ENCODE measurements at regions not wholly inside any gene's neighbourhood (a gene's known extent, or its start where the extent isn't known, plus 50 kb on each side); places are given as distances from the start of the nearest gene placed in this dataset.

- intact Hi-C loops (cut with micrococcal nuclease) = no loop called here
These were observed 150.3 kb upstream of the SPRY4 start for GRCh38 chr5:142475102-142475513.

- intact Hi-C loops (cut with micrococcal nuclease) = no loop called here
These were observed 149.7 kb upstream of the SPRY4 start for GRCh38 chr5:142474431-142475094.

DNA sequence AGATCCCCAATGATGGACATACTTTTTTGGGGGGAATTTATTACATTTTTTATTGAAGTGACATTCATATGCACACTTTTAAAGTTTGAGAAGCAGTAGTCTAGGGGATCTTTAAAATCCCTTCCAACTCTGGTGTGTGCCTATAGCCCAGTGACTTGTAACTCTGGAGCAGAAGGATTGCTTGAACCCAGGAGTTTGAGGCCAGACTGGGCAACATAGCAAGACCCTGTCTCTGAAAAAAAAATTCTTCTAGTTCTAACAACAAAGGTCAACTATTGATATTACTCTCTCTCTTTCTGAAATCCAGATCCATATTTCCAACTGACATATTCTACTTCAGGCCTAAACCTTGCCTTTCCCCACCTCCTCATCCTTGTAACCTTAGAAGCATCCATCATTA, 148.2 kb upstream of the SPRY4 start:
- intact Hi-C loops (cut with micrococcal nuclease) = loop anchor here (2.0 kb wide), 1 partner anchor 40 kb away; no protein-coding TSS in a partner anchor

- intact Hi-C loops (cut with micrococcal nuclease) = loop anchor here (2.0 kb wide), 1 partner anchor 40 kb away; no protein-coding TSS in a partner anchor
These were observed 147.6 kb upstream of the SPRY4 start for GRCh38 chr5:142472306-142472951.

DNA sequence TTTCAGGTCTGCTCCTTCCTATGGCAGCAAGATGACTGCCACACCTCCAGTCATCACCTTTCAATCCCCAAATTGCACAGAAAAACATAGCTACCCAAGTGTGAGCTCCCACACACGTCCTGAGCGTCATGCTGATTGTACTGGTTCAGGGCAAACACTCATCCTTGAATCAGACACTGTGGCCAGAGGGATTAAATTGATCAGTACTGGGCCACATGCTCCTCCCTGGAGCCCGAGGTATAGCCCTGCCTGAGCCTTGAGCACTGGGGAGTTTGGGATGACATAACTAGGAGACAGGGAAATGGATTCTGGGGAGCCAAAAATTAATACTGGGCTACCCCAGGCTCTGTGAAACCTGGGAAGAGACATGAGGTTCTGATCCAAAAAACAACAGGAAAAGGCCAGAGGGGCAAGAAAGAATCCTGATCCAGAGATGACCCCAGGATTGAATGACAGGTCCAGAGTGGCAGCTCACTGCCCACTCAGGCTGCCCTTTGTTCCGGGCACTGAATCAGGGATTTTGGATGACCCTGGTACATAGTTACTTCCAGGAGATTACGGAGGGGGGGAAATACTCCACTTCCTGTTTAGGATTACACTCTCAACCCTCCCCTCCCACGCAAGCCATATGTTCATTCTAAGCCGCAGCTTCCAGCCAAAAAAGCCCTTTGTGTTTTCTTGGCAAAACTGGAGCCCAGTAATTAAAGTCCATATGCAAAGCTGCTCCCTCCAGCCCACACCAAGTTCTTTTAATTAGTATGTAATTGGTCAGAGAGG, 141.6 kb upstream of the SPRY4 start:
- intact Hi-C loops (cut with micrococcal nuclease) = no loop called here

DNA sequence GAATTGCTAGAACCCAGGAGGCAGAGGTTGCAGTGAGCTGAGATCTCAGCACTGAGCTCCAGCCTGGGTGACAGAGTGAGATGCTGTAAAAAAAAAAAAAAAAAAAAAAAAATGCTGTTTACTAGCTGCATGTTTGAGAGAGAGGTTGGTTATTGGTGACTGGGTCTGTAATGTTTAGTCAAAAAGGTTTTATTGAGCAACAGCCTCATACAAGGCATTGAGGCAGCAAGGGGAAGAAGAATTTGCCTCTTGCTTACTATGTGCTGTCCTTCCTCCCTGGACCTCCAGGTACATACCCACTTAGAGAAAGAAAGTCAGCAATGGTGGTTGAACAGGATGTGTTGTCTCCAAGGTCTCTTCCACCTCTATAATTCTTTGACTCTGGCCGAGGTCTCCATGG, 140.7 kb upstream of the SPRY4 start:
- intact Hi-C loops (cut with micrococcal nuclease) = no loop called here

DNA sequence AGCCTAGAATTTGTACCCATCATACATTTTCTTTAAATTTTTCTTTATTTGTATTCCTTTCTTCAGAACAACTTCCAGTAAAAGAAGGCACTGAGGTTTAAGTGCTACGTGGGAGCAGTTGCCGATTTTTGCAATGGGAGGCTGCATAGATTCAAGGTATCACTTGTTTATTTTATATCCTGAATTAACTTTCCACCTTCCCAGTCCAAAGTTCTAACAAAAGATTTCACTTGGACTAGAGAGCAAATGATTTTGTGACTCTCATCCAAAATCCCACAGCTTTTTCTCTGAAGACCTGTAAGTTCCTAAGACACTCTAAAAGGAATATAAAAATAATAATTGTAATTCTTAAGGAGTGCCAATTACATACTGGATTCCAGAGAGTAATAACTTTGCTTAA, 139.1 kb upstream of the SPRY4 start:
- intact Hi-C loops (cut with micrococcal nuclease) = no loop called here

DNA sequence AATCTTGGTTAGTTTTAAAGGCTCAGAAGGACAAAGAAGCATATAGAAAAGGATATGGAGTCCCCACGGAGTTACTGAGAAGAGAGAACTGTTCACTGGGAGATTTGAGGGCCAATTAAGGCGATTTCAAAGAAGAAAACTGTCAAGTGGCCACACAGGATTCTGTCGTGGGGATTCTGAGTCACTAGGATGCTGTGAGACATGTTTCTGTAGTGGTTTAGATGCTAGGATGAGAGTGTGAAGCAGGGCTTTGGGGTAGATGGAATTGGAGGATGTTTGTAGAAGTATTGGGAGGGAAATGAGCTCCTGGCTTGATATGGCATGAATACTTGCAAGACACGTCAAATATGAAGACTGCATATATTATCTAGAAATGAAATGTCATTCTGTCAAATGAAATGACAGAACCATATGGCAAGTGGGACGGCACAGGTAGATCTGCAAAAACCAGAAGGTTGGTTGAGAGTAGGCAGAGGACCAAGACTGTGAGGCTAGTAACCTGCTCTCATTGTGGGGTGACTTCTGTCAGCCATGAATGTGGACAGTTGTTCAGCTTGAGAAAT, 136.3 kb upstream of the SPRY4 start:
- intact Hi-C loops (cut with micrococcal nuclease) = no loop called here

DNA sequence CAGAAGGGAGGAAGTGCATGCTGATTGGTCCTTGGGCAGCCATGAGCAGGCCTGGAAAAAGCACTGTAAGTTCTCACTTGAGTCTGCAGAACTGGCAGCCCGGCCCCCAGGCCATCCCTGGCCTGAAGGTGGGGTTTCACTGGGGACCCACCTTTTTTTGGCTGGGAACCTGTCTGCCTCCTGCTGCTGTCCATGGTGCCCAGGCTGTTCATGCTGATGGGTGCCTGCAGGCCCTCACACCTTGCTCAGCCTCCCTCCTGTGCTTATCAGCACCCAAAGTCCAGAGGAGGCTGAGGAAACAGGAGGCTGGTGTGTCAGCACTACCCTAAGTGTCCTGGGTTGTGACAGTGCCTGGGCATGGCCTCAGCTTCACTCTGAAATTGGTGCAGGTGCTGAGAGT, 134.4 kb upstream of the SPRY4 start:
- intact Hi-C loops (cut with micrococcal nuclease) = no loop called here

DNA sequence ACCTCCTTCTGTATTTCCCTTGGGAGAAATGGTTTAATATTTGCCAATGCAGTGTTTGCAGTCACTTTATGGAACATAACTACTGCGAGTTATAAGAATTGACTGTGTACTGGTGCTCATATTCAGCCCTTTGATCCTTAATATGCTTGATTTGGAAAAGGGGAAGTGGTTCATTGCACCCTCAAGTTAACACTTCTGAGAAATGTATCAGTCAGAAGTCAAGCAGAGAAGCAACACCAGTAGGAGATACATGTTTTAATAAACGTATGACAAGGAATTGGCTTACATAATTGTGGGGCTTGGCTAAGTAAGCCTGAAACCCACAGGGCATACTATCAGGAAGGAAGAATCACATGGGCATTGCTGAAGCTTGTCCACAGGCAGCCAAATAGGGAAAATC, 131.0 kb upstream of the SPRY4 start:
- intact Hi-C loops (cut with micrococcal nuclease) = no loop called here

- intact Hi-C loops (cut with micrococcal nuclease) = no loop called here
These were observed 129.1 kb upstream of the SPRY4 start for GRCh38 chr5:142453932-142454331.

- intact Hi-C loops (cut with micrococcal nuclease) = no loop called here
These were observed 125.6 kb upstream of the SPRY4 start for GRCh38 chr5:142450419-142450818.

DNA sequence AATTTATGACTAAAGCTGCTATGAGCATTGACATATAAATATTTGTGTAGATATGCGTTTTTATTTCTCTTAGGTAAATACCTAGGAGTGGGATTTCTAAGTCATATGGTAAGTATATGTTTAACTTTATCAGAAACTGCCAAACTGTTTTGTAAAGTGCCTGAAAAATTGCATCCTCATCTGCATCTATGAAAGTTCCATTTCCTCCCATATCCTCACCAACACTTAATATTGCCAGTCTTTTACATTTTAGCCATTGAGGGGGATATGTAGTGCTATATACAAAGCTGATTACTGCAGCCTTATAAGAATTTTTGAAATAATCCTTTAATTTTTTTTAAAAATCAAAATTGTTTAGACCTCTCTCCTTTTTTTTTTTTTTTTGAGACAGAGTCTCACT, 123.1 kb upstream of the SPRY4 start:
- intact Hi-C loops (cut with micrococcal nuclease) = no loop called here

GRCh38 chr5:142446960-142447279, 122.1 kb upstream of the SPRY4 start:
- intact Hi-C loops (cut with micrococcal nuclease) = no loop called here

- intact Hi-C loops (cut with micrococcal nuclease) = no loop called here
These were observed 121.5 kb upstream of the SPRY4 start for GRCh38 chr5:142446131-142446959.

- intact Hi-C loops (cut with micrococcal nuclease) = no loop called here
These were observed 120.4 kb upstream of the SPRY4 start for GRCh38 chr5:142445266-142445665.

- intact Hi-C loops (cut with micrococcal nuclease) = loop anchor here (2.0 kb wide), 1 partner anchor 289 kb away; no protein-coding TSS in a partner anchor
These were observed 116.8 kb upstream of the SPRY4 start for GRCh38 chr5:142441616-142442015.

DNA sequence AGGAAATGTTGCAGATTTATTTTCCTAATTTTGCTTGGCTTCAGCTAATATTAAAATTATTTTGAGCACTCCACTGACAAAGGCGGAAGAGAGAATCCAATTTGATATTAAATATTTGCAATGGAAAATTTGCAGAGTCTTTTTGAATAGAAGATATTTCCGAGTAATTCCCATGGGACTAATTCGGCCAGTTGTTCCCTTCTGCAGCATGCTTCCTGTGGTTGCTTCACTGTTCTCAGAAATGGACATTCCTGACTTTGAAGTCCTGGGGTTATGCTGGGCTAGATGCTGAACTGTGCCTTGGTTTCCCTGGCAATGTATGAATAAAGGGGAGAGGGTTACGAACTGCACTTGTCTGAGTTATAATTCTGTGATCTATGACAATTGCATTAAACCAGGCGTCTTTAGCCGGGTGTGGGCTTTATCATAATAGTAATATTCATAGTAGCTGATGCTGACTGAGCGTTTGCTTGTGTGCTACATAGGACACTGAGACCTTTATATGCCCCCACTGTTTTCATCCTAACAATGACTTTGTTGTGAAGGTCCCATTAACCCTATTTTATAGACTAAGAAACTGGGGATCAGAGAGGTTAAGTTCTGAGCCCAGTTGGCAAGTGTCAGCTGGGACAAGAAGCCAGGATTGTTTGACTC, 114.5 kb upstream of the SPRY4 start:
- intact Hi-C loops (cut with micrococcal nuclease) = loop anchor here (10.0 kb wide), 1 partner anchor 425 kb away; the partner anchor contains the start of gene GNPDA1

GRCh38 chr5:142438573-142438972, 113.8 kb upstream of the SPRY4 start:
- intact Hi-C loops (cut with micrococcal nuclease) = loop anchor here (10.0 kb wide), 1 partner anchor 424 kb away; the partner anchor contains the start of gene GNPDA1

- intact Hi-C loops (cut with micrococcal nuclease) = loop anchor here (10.0 kb wide), 1 partner anchor 423 kb away; the partner anchor contains the start of gene GNPDA1
These were observed 112.7 kb upstream of the SPRY4 start for GRCh38 chr5:142437563-142437962.

Measured in T-helper 1 cell treated with Interleukin-12 subunit alpha and Interleukin-12 subunit beta and Interleukin-4 antibody, amounts not matched to agents 30 ng/mL and 1 ng/mL, for 36 hours (primary cell).